NCI-H2029 (cell line): ENCODE measurements at regions not wholly inside any gene's neighbourhood (a gene's known extent, or its start where the extent isn't known, plus 50 kb on each side); places are given as distances from the start of the nearest gene placed in this dataset.

ENCODE experiments used
- DNase-seq: peaks from one replicate; lab custom pipeline; 2025; lab: John Stamatoyannopoulos, UW

GRCh38 chr16:72406390-72406789 lies 234.4 kb upstream of the PMFBP1 start:
- no peak for DNase-seq

GRCh38 chr16:72404299-72404698 lies 232.3 kb upstream of the PMFBP1 start:
- DNase-seq = no peak

GRCh38 chr16:72401084-72401361 lies 229.1 kb upstream of the PMFBP1 start:
- no peak for DNase-seq

DNA sequence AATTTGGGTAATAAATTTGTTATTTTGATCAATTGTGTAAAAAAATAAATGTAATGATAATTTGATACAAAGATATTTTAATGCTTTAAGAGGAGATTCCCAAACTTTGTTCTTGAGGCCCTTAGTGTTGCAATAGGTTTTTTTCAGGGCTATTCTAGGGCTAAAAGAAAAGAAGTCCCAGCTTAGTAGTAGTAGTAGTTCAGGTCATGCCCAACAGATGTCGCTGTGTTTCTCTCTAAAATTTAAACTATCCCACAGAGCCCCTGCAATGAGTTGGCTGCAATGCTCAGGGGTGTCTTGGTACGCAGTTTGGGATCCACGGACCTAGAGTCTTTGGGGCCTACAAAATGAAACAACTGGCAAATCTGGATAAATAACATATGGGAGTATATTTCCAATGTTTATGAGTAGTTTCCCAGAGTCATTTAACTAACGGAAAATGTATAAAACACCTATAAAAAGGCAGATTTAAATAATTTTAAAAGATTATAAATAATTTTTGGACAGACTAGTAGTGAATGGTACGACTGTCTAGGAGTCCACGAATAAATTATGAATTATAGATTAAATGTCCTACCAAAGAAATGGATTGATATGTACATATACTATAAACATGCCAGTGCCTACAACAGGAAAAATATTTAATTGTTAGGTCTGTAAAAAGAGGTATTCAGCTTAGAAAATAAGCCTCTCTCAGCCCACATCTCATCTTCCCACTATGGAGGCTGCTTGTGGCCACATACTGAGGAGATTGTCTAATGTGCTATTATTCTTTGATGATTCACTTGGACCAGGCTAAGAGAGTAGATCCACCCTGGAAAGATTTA lies 228.5 kb upstream of the PMFBP1 start:
- peak; percentile 9 for DNase-seq

DNA sequence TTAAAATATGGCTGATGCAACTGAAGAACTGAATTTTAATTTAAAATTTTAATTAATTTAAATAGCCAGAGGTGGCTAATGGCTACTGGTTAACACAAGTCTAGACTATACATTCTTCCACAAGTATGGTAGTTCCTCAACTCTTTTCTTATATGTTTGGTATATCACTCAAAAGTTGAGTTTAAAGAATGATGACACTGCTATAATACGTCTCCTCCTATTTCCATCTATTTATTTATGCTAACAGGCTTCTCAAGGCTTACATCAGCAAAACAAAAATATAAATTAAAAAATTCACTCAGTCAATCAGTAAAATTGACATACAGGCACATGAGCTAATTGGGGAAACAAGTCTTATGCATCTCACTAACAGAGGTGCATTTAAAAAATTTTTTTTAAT lies 227.9 kb upstream of the PMFBP1 start:
- no peak for DNase-seq

- DNase-seq = no peak
These were observed 225.9 kb upstream of the PMFBP1 start for GRCh38 chr16:72397876-72398275.

DNA sequence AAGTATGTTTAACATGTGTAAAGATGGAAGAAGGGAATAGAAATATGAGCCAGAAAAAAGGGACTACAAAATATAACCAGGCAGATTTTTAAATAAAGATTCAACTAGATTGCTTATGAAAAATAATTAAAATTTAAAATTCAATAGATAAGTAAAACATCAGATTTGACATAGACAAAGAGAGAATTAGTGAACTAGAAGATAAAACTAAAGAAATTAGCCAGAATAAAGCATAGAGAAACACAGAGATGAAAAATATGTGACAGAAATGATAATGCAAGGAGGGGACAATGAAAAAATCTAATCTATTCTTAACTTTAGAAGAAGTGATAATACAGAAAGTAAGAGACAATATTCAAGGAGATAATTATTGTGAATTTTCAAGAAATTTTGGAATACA lies 222.6 kb upstream of the PMFBP1 start:
- no peak for DNase-seq

DNA sequence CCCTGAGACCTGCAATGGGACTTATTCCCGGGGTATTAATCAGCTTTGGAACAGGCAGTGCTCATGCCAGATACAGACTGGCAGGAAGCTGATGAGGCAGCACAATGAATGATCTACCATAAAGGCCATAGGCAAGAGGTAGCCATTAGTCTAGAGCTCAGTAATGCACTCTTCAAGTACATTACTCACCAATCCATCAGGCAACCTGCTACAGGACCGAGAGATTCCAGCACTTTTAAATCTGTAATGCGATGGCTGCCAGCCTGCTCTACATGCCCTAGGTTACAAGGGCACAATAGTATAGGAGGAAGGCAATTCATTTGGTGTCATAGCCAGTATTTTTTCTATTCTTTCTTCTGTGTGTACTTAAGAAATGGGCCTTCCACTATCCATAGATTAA lies 217.8 kb upstream of the PMFBP1 start:
- no peak for DNase-seq

DNA sequence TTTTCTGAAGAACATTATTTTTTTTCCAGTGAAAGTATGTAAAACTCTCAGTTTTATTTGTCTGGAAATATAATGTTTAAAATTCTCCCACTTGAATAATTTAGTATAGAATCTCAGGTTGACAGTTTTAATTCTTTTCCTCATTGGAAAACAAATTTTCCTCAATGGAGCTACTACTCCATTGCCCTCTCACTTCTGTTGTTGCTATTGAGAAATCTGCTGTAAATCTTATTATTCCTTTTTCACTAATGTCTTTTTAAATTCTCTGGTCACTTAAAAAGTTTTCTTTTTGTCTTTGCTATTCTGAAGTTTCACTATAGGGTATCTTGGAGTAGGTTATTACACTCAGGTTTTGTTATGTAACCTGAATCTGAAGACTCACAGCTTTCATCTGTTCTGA lies 216.1 kb upstream of the PMFBP1 start:
- DNase-seq = no peak

DNA sequence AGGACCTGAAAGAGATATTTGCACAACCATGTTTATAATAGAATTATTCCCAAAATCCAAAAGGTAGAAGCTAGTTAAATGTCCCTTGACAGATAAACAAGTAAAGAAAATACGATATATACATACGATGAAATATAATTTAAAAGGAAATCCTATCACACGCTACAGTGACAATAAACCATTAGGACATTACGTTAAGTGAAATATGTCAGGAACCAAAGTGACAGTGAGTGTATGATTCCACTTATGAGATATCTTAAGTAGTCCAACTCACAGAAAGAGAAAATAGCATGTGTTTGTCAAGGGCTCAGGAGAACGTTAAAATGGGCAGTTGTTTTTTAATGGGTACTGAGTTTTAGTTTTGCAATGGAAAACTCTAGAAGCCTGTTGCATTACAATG lies 212.7 kb upstream of the PMFBP1 start:
- DNase-seq = no peak

GRCh38 chr16:72380283-72380682 lies 208.3 kb upstream of the PMFBP1 start:
- DNase-seq = no peak

DNA sequence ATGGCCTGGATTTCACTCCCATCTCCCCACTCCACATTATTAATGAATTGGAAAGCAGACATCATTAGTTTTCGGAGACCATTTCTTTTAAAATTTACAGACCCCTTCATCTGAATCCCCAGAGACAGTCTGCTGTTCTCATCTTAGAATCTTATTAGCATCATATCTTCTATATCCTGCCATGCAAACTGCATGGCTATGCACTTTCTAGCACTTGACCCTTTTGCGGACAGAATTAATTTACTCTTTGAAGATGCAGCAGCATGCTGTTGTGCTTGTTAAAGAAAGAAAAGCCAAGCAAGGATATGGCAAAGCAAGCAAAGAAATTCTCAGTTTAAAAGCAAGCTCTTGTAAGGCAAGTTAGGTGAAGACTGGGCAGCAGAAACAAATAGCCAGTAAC lies 201.2 kb upstream of the PMFBP1 start:
- no peak for DNase-seq

DNA sequence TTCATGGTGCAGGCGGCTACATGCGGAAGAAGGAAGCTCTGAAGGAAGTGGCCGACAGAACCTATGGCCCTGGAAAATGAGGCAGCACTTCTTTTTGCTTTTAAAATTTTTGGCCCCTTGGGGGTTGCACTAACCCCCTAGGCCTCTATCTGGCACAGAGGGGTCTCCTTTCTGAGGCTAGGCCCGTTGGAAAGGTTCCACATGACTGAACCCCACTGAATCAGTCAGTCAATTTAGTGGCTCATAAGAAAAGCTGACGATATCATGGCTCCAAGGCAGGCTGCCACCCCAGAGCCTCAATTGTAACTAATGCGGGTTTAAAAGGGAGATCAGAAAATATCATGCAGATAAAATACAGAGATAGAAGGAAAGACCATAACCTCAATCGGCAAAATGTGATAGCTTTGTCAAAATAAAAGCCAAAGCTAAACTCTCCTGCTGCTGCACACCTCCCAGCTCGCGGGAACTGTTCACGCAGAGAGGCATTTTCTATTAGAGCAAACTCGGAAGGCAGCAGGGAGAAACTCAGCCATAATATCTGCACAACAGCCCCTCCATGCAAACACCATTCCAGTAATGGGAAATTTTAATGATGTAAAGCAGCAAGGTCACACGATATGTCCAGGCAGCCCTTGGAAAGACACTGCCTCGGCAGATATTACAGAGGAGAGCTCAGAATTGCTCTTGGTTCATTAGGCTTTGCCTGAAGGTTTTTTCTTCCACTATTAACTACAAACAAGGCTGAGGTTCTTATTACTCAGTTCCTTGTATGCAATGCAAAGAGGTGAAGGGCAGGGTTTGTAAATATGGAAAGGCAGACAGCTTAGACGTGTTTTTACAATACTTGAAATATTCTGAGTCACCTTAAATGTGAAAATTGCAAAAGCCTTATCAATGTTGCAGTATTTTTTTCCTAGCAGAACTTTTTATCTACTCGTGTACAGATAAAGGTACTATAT lies 200.4 kb upstream of the PMFBP1 start:
- no peak for DNase-seq

DNA sequence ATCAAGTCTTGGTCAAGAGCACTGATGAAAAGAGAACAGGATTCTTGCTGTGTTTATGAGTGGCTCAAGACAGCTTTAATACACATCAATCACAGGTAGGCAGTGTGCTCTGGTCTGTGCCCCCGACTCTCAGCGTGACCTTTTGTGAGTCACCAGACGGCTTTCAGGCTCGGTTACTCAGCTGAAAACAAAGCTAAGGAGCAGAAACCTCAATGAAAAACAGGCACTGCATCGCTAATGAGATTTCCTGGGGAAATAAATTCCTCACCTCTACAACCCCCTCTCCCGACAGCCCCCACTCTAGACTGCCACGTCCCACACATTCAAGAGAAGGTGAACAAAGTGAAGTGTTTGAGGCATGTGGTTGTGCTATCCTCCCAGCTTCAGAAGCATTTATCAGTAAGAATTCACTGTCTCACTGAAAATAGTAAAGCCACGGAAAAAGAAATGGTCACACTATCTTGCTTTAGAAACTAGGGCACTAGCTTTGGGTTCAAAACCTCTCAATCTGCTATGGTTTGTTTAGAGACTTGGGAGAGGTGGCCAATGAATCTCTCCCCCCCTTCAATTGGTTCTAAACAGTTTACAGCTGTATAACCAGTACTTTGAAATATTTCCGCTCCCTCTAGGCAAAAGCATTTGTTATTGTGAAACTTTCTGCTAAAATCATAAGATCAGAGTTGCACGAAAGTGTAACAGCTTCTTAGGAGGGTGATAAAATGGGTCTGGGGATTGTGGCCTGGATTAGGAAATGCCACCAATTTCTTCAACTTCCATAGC lies 199.5 kb upstream of the PMFBP1 start:
- peak; percentile 1 for DNase-seq

DNA sequence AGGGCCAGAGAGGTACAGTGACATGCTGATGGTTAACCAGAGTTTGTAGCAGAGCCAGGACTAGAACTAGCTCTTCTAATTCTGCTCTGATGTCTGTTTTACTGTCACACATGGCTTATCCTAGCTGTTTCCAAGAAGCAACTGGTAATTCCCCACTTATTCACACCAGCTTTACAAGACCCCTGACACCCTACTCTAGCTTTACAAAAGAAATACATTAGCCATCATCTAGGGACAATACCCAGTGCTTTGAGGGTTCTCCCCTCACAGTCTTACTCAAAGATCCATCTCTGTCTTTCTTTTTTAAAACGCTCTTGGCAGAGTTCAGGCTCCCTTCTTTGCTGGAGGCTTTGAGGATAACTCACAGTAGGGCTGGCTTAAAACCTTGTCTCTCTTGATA lies 197.3 kb upstream of the PMFBP1 start:
- no peak for DNase-seq

- DNase-seq = no peak
These were observed 195.9 kb upstream of the PMFBP1 start for GRCh38 chr16:72367851-72368250.

- no peak for DNase-seq
These were observed 191.0 kb upstream of the PMFBP1 start for GRCh38 chr16:72362973-72363372.

DNA sequence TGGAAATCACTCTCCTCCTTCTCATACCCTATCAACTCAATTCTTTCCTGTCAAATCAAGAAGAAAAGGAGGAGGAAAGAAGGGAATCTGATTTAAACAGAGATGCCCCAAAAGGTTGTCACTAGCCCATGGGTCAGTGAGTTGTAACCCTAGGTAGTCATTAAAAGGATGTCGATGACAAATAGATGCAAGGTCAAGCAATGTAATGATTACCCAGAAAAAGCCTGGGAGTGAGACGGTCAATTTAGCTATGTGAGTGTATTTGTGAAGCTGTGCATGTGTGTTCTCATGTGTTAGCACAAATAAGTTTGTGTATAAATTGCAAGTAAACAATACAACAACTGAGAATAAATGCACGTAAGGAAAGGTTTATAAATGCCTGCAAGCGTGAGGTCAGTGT lies 190.5 kb upstream of the PMFBP1 start:
- DNase-seq = no peak

DNA sequence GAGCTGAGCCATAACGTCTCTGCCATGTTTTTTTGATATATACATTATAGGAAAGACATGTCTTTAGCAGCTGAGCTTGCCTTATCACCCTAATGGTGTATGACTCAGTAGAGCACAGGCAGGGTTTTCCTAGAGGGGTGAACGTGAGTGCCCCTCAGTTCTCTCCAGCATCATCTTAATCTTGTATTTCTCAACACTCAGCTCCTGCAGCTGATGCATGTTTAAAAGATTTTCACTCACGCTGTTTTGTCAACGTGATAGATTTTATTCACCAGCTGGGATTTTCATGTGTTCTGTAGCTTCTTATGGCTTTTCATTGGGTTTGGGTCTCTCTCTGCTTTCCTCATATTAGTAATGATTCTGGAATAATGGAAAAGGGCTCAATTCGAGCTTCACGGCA lies 186.0 kb upstream of the PMFBP1 start:
- DNase-seq = no peak

DNA sequence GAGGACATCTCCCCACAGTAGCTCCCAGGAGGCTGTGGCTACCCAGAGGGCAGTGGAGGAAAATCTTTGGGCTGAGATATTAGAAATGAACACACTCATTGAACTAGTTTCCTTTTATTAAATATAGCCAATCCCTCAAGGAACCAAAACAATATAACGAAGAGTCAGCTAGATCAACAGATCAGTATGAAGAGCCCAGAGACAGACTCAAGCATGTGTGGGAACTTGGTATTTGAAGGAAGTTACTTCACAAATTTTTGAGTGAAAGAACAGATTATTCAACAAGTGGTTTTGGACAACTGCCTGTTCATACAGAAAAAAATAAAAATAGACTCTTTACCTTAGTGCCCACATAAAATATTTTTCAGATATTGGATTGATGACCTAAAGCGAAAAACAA lies 183.6 kb upstream of the PMFBP1 start:
- DNase-seq = no peak

GRCh38 chr16:72349719-72350118 lies 177.8 kb upstream of the PMFBP1 start:
- DNase-seq = no peak

DNA sequence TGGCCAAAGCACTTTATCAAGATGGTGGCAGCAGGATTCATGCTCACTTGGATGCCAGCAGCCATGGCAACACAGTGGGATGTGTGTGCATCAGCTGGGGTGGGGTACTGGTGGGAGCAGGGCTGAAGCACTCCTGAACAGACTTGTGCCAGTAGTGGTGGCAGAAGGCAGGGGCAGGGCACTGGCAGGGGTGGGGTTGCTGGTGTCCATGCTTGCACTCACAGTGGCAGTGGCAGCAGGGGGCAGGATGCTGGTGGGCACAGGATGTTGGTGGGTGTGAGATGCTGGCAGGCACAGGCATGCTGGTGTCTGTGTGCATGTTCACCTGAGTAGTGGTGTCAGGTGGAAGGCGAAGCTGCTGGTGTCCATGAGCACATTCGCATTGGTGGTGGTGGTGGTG lies 161.0 kb upstream of the PMFBP1 start:
- no peak for DNase-seq

GRCh38 chr16:72324578-72324977 lies 152.6 kb upstream of the PMFBP1 start:
- no peak for DNase-seq
